ENCODE measurements at regions not wholly inside any gene's neighbourhood (a gene's known extent, or its start where the extent isn't known, plus 50 kb on each side); places are given as distances from the start of the nearest gene placed in this dataset.

- Mint-ChIP-seq H3K4me1 (ENCODE audit: low read depth, unreplicated experiment) (peaks cover 19% of the 10 kb centered on the region), H3K36me3 (ENCODE audit: low read depth, unreplicated experiment) (no peaks in the 10 kb centered on the region), H3K4me3 (ENCODE audit: unreplicated experiment) (no peak overlapping the region), H3K9me3 (ENCODE audit: unreplicated experiment) (no peaks in the 10 kb centered on the region), H3K27ac (ENCODE audit: unreplicated experiment) (peak overlapping the region; percentile 90), H3K27me3 (ENCODE audit: low read depth, unreplicated experiment) (no peaks in the 10 kb centered on the region)
- no peak for FAIRE-seq
- Histone ChIP-seq H3K27me3 (ENCODE audit: insufficient read depth, low read length) (no peaks in the 10 kb centered on the region), H3K4me3 (ENCODE audit: insufficient read depth, low read depth, low read length) (no peak overlapping the region), H3K4me1 (ENCODE audit: insufficient read depth, low read length) (peaks cover 40% of the 10 kb centered on the region), H3K36me3 (ENCODE audit: insufficient read depth, low read length) (no peaks in the 10 kb centered on the region), H3K9me3 (ENCODE audit: insufficient read depth, low read depth, low read length) (no peaks in the 10 kb centered on the region), H3K79me2 (ENCODE audit: insufficient read depth, low read length) (no peaks in the 10 kb centered on the region), H3K4me2 (ENCODE audit: low read length) (peak overlapping the region; percentile 65), H4K20me1 (ENCODE audit: insufficient read depth, low read length) (no peaks in the 10 kb centered on the region), H3K9ac (ENCODE audit: low read length) (peak overlapping the region; percentile 49), H3K27ac (ENCODE audit: low read depth, low read length) (peak overlapping the region; percentile 79), H2AFZ (ENCODE audit: low read depth, low read length) (no peak overlapping the region)
- DNase-seq (ENCODE audit: low read depth), result peak; percentile 91
- no peak for TF ChIP-seq CTCF (IDR thresholded peaks at IDR 0.05; ENCODE audit: insufficient read depth, low read depth, low read length)
- no peak for TF ChIP-seq EZH2 (IDR thresholded peaks at IDR 0.05; ENCODE audit: insufficient read depth, low read length)
These were observed 215.5 kb downstream of the C12orf50 start for GRCh38 chr12:87813476-87814234.

GRCh38 chr12:87812681-87813080, 216.5 kb downstream of the C12orf50 start:
- peaks cover 16% of the 10 kb centered on the region for H3K4me1 Mint-ChIP-seq (ENCODE audit: low read depth, unreplicated experiment)

More at GRCh38 chr12:87812681-87813080, 216.5 kb downstream of the C12orf50 start:
- Histone ChIP-seq H3K4me2 (ENCODE audit: low read length) (peak overlapping the region; percentile 65), H3K9ac (ENCODE audit: low read length) (peak overlapping the region; percentile 49), H3K4me1 (ENCODE audit: insufficient read depth, low read length) (peaks cover 40% of the 10 kb centered on the region), H3K4me3 (ENCODE audit: insufficient read depth, low read depth, low read length) (no peak overlapping the region), H3K27me3 (ENCODE audit: insufficient read depth, low read length) (no peaks in the 10 kb centered on the region), H4K20me1 (ENCODE audit: insufficient read depth, low read length) (no peaks in the 10 kb centered on the region), H3K27ac (ENCODE audit: low read depth, low read length) (peak overlapping the region; percentile 79), H3K79me2 (ENCODE audit: insufficient read depth, low read length) (no peaks in the 10 kb centered on the region), H2AFZ (ENCODE audit: low read depth, low read length) (no peak overlapping the region), H3K9me3 (ENCODE audit: insufficient read depth, low read depth, low read length) (no peaks in the 10 kb centered on the region), H3K36me3 (ENCODE audit: insufficient read depth, low read length) (no peaks in the 10 kb centered on the region)
- H3K27ac Mint-ChIP-seq (ENCODE audit: unreplicated experiment), result no peak overlapping the region
- TF ChIP-seq CTCF (IDR thresholded peaks at IDR 0.05; ENCODE audit: insufficient read depth, low read depth, low read length), result no peak
- no peak for TF ChIP-seq EZH2 (IDR thresholded peaks at IDR 0.05; ENCODE audit: insufficient read depth, low read length)
- H3K27me3 Mint-ChIP-seq (ENCODE audit: low read depth, unreplicated experiment), result no peaks in the 10 kb centered on the region
- FAIRE-seq (no peak), DNase-seq (ENCODE audit: low read depth) (peak; percentile 60)
- H3K36me3 Mint-ChIP-seq (ENCODE audit: low read depth, unreplicated experiment), result no peaks in the 10 kb centered on the region
- no peak overlapping the region for H3K4me3 Mint-ChIP-seq (ENCODE audit: unreplicated experiment)
- no peaks in the 10 kb centered on the region for H3K9me3 Mint-ChIP-seq (ENCODE audit: unreplicated experiment)

All from astrocyte (in vitro differentiated cells and primary cell).